Mesenchymal stem cell (in vitro differentiated cells and primary cell): ENCODE measurements at regions not wholly inside any gene's neighbourhood (a gene's known extent, or its start where the extent isn't known, plus 50 kb on each side); places are given as distances from the start of the nearest gene placed in this dataset.

Experiments
- DNase-seq: peaks from one replicate; pipeline ENCODE4 v3.0.0-alpha.2; 2013
- H2AFZ ChIP-seq: one replicate; pipeline ENCODE4 v1.6.1; 2013; ENCODE audit warnings: low read depth, mild to moderate bottlenecking, control low read depth, inconsistent platforms, low read length, moderate library complexity
- H2AK5ac ChIP-seq: 2 replicates; pipeline ENCODE4 v1.6.1; 2013; ENCODE audit warnings: low read length, moderate library complexity, mild to moderate bottlenecking, inconsistent platforms; ENCODE audit not compliant: severe bottlenecking
- H2BK120ac ChIP-seq: one replicate; pipeline ENCODE4 v1.6.1; 2013; ENCODE audit warnings: low read depth, mild to moderate bottlenecking, inconsistent platforms, low read length, moderate library complexity
- H2BK12ac ChIP-seq, 2 experiments: one replicate each; pipeline ENCODE4 v1.6.1; 2013; ENCODE audit warnings: inconsistent platforms in 2 of 2, low read length in 2 of 2, mild to moderate bottlenecking in 2 of 2, moderate library complexity in 2 of 2, control low read depth in 1 of 2
- H2BK15ac ChIP-seq: one replicate; pipeline ENCODE4 v1.6.1; 2013; ENCODE audit warnings: mild to moderate bottlenecking, low read depth, inconsistent platforms; ENCODE audit not compliant: poor library complexity, severe bottlenecking
- H2BK5ac ChIP-seq: 2 replicates; pipeline ENCODE4 v1.6.1; 2013; ENCODE audit warnings: low read depth, mild to moderate bottlenecking, low read length, control low read depth, inconsistent platforms; ENCODE audit not compliant: poor library complexity, severe bottlenecking
- H3K14ac ChIP-seq, 2 experiments: one replicate each; pipeline ENCODE4 v1.6.1; 2013; ENCODE audit warnings: inconsistent platforms in 2 of 2, low read length in 2 of 2, control low read depth in 1 of 2, mild to moderate bottlenecking in 1 of 2, moderate library complexity in 1 of 2
- H3K18ac ChIP-seq, 2 experiments: one replicate each; pipeline ENCODE4 v1.6.1; 2013; ENCODE audit warnings: inconsistent platforms in 2 of 2, low read length in 2 of 2, control low read depth in 1 of 2, low read depth in 1 of 2, mild to moderate bottlenecking in 1 of 2
- H3K23ac ChIP-seq, 2 experiments: one replicate each; pipeline ENCODE4 v1.6.1; 2013; ENCODE audit warnings: inconsistent platforms in 2 of 2, low read length in 2 of 2, mild to moderate bottlenecking in 2 of 2, moderate library complexity in 2 of 2, control low read depth in 1 of 2
- H3K27ac ChIP-seq: 2 replicates; pipeline ENCODE4 v1.5.1; 2013; ENCODE audit warnings: mild to moderate bottlenecking, moderate library complexity, low read length, control low read depth, inconsistent platforms; ENCODE audit not compliant: poor library complexity, severe bottlenecking
- H3K27me3 ChIP-seq, 2 experiments: 2 replicates each; pipeline versions ENCODE4 v1.6.1 to v1.7.0; 2013; ENCODE audit warnings: low read length in 2 of 2, mild to moderate bottlenecking in 2 of 2, moderate library complexity in 2 of 2, control low read depth in 1 of 2, inconsistent platforms in 1 of 2; ENCODE audit not compliant: control insufficient read depth in 1 of 2, insufficient read depth in 1 of 2
- H3K36me3 ChIP-seq, 2 experiments: 2 replicates each; pipeline versions ENCODE4 v1.6.1 to v1.7.0; 2013; ENCODE audit warnings: low read length in 2 of 2, control low read depth in 1 of 2, inconsistent platforms in 1 of 2, low read depth in 1 of 2, mild to moderate bottlenecking in 1 of 2; ENCODE audit not compliant: insufficient read depth in 2 of 2, control insufficient read depth in 1 of 2
- H3K4ac ChIP-seq, 2 experiments: one replicate each; pipeline ENCODE4 v1.6.1; 2013; ENCODE audit warnings: inconsistent platforms in 2 of 2, low read length in 2 of 2, mild to moderate bottlenecking in 2 of 2, moderate library complexity in 2 of 2, control low read depth in 1 of 2, low read depth in 1 of 2
- H3K4me1 ChIP-seq: 2 replicates; pipeline ENCODE4 v1.6.1; 2013; ENCODE audit warnings: low read depth, low read length, control low read depth; ENCODE audit not compliant: control insufficient read depth, insufficient read depth
- H3K4me2 ChIP-seq: 2 replicates; pipeline ENCODE4 v1.6.1; 2013; ENCODE audit warnings: low read length, mild to moderate bottlenecking, inconsistent platforms; ENCODE audit not compliant: poor library complexity, severe bottlenecking
- H3K4me3 ChIP-seq, 2 experiments: 2 replicates each; pipeline versions ENCODE4 v1.5.1 to v1.7.0; 2013; ENCODE audit warnings: low read length in 2 of 2, mild to moderate bottlenecking in 2 of 2, control low read depth in 1 of 2, low read depth in 1 of 2; ENCODE audit not compliant: insufficient read depth in 1 of 2
- H3K79me1 ChIP-seq: replicated peaks from 2 replicates; pipeline ENCODE4 v1.6.1; 2013; ENCODE audit warnings: mild to moderate bottlenecking, control low read depth, low read length, inconsistent platforms; ENCODE audit not compliant: poor library complexity, severe bottlenecking
- H3K9ac ChIP-seq: 2 replicates; pipeline ENCODE4 v1.7.0; 2013; ENCODE audit warnings: mild to moderate bottlenecking, low read length, moderate library complexity
- H3K9me3 ChIP-seq: 2 replicates; pipeline ENCODE4 v1.7.0; 2013; ENCODE audit warnings: mild to moderate bottlenecking, low read length; ENCODE audit not compliant: control insufficient read depth
- H4K8ac ChIP-seq: one replicate; pipeline ENCODE4 v1.6.1; 2013; ENCODE audit warnings: inconsistent platforms, mild to moderate bottlenecking, low read length, moderate library complexity
- H4K91ac ChIP-seq: one replicate; pipeline ENCODE4 v1.6.1; 2013; ENCODE audit warnings: mild to moderate bottlenecking, low read length, inconsistent platforms
- WGBS: methylation state at CpG from one replicate; pipeline ENCODE4 v1.1.7; 2013; ENCODE audit warnings: mixed read lengths; 5-methylcytosine and 5-hydroxymethylcytosine counted together

DNA sequence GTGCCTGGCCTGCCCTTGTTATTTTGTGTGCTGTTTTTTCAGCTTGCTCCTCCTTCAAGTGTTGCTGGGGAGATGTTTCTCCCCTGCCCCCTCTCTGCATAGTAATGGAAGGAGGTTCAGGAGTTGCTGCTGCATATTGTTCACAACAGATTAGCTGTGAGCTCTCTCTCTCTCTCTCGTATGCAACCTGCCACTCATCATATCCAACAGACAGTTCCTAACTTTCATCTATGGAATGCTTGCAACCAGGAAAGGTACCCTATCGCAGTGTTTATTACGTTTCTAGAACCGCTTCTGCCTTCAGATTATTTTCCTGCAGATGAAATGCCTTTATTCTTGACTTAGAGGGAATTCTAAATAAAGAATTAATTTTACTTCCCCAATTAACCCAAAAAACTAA is 372.9 kb downstream of the RMST start:
- H2AFZ ChIP-seq = no peak overlapping the region
- H4K8ac ChIP-seq = no peak overlapping the region
- H2BK15ac ChIP-seq = no peak overlapping the region
- no peak overlapping the region for H3K9ac ChIP-seq
- no peaks in the 10 kb centered on the region for H3K36me3 ChIP-seq
- 94% methylated on average over 3 of the region's 4 CpGs for WGBS
- no peak overlapping the region for H2BK12ac ChIP-seq
- H3K18ac ChIP-seq = no peak overlapping the region
- no peak overlapping the region for H3K23ac ChIP-seq
- H3K79me1 ChIP-seq = no peaks in the 10 kb centered on the region
- no peak overlapping the region for H3K4me2 ChIP-seq
- no peak overlapping the region for H4K91ac ChIP-seq
- H2BK5ac ChIP-seq = no peak overlapping the region
- no peak overlapping the region for H2AK5ac ChIP-seq
- no peak for DNase-seq
- H3K9me3 ChIP-seq = no peaks in the 10 kb centered on the region
- H3K4ac ChIP-seq = no peak overlapping the region
- H3K27ac ChIP-seq = no peak overlapping the region
- no peaks in the 10 kb centered on the region for H3K27me3 ChIP-seq
- H3K4me1 ChIP-seq = no peaks in the 10 kb centered on the region
- no peak overlapping the region for H3K14ac ChIP-seq
- H3K4me3 ChIP-seq = no peak overlapping the region
- H2BK120ac ChIP-seq = no peak overlapping the region

- no peak overlapping the region for H3K18ac ChIP-seq
- no peaks in the 10 kb centered on the region for H3K4me1 ChIP-seq
- H2BK120ac ChIP-seq = no peak overlapping the region
- no peak overlapping the region for H2BK5ac ChIP-seq
- H2AFZ ChIP-seq = no peak overlapping the region
- H4K91ac ChIP-seq = no peak overlapping the region
- no peak overlapping the region for H2BK12ac ChIP-seq
- no peak overlapping the region for H3K4ac ChIP-seq
- no peak overlapping the region for H3K14ac ChIP-seq
- no peaks in the 10 kb centered on the region for H3K9me3 ChIP-seq
- H3K27me3 ChIP-seq = no peaks in the 10 kb centered on the region
- H3K79me1 ChIP-seq = no peaks in the 10 kb centered on the region
- no peak overlapping the region for H3K4me3 ChIP-seq
- H3K27ac ChIP-seq = no peak overlapping the region
- no peaks in the 10 kb centered on the region for H3K36me3 ChIP-seq
- peak; percentile 10 for DNase-seq
- no peak overlapping the region for H2AK5ac ChIP-seq
- no peak overlapping the region for H3K23ac ChIP-seq
- no peak overlapping the region for H3K4me2 ChIP-seq
- H2BK15ac ChIP-seq = no peak overlapping the region
- no peak overlapping the region for H4K8ac ChIP-seq
- no peak overlapping the region for H3K9ac ChIP-seq
These were observed 374.8 kb downstream of the RMST start for GRCh38 chr12:97837401-97837800.

- no peaks in the 10 kb centered on the region for H3K36me3 ChIP-seq
These were observed 385.4 kb downstream of the RMST start for GRCh38 chr12:97848051-97848450.

DNA sequence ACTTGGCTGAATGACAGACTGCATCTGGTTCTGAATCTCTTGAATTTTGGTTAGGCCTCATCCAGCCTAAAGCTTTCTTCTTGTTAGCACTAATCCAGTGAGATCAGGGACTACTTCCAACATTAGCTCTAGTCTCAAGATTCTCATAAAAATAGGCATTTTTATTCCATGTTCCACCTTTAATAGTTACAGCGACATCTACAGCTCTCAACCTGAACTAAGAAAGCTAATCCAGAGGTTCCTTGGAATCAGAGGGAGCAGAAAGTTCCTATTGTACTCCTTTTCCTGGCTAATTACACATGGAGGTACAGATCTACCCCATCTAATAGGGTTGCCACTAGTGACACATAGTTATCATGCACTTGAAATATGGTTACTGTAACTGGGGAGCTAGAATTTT is 391.9 kb downstream of the RMST start:
- H4K8ac ChIP-seq = no peak overlapping the region
- H2AFZ ChIP-seq = no peak overlapping the region
- no peaks in the 10 kb centered on the region for H3K4me1 ChIP-seq
- no peak overlapping the region for H3K4me2 ChIP-seq
- DNase-seq = no peak
- no peaks in the 10 kb centered on the region for H3K36me3 ChIP-seq
- no peak overlapping the region for H3K4ac ChIP-seq
- no peak overlapping the region for H4K91ac ChIP-seq
- no peak overlapping the region for H3K14ac ChIP-seq
- WGBS = 82% methylated on average over 1 of the region's 1 CpG
- no peak overlapping the region for H2AK5ac ChIP-seq
- H2BK120ac ChIP-seq = no peak overlapping the region
- H3K18ac ChIP-seq = no peak overlapping the region
- no peak overlapping the region for H3K23ac ChIP-seq
- no peaks in the 10 kb centered on the region for H3K27me3 ChIP-seq
- no peak overlapping the region for H2BK12ac ChIP-seq
- no peaks in the 10 kb centered on the region for H3K79me1 ChIP-seq
- H3K9me3 ChIP-seq = no peaks in the 10 kb centered on the region
- H3K27ac ChIP-seq = no peak overlapping the region
- H3K9ac ChIP-seq = no peak overlapping the region
- H2BK5ac ChIP-seq = no peak overlapping the region
- H3K4me3 ChIP-seq = no peak overlapping the region
- H2BK15ac ChIP-seq = no peak overlapping the region

More at GRCh38 chr12:97848051-97848450, 385.4 kb downstream of the RMST start:
- Histone ChIP-seq H3K4ac (no peak overlapping the region), H3K9ac (no peak overlapping the region), H2BK5ac (no peak overlapping the region), H2AFZ (no peak overlapping the region), H3K14ac (no peak overlapping the region), H3K79me1 (no peaks in the 10 kb centered on the region), H4K91ac (no peak overlapping the region), H3K4me3 (no peak overlapping the region), H2BK15ac (no peak overlapping the region), H2AK5ac (no peak overlapping the region), H4K8ac (no peak overlapping the region), H2BK12ac (no peak overlapping the region), H2BK120ac (no peak overlapping the region), H3K18ac (no peak overlapping the region), H3K9me3 (no peaks in the 10 kb centered on the region), H3K4me1 (no peaks in the 10 kb centered on the region), H3K27ac (no peak overlapping the region), H3K23ac (no peak overlapping the region), H3K4me2 (no peak overlapping the region), H3K27me3 (no peaks in the 10 kb centered on the region)
- DNase-seq = no peak
- WGBS = 56% methylated on average over 2 of the region's 2 CpGs
